ENCODE measurements at regions not wholly inside any gene's neighbourhood (a gene's known extent, or its start where the extent isn't known, plus 50 kb on each side); places are given as distances from the start of the nearest gene placed in this dataset.

DNA sequence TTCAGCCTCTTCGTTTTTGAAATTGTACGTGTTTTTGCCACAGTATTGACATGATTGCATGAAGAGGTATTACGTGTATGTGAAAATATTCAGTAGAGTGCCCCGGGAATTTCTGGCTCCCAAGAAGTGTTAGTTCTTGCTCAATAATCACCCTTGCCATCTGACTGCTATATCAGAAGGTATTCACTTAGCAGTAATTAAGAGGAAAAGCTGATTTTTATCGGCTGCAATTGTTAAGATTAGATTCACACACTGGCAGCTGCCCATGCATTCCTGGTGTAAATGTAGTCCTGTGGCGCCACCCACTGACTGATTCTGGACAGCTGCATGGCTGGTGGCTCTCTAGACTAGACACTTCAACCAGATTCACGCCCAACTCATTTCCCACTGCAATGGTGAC lies 440.1 kb upstream of the ADAMTS16 start:
- no peak for ATAC-seq (ENCODE audit: insufficient number of reproducible peaks, low FRiP score, low read depth)
- no peaks in the 10 kb centered on the region for H3K27me3 ChIP-seq (replicated peaks; ENCODE audit: insufficient read depth)
- no peak overlapping the region for H3K4me3 ChIP-seq
- no peaks in the 10 kb centered on the region for H3K9me3 ChIP-seq
- no peak overlapping the region for H3K27ac ChIP-seq
- TF ChIP-seq, protein P1, sequence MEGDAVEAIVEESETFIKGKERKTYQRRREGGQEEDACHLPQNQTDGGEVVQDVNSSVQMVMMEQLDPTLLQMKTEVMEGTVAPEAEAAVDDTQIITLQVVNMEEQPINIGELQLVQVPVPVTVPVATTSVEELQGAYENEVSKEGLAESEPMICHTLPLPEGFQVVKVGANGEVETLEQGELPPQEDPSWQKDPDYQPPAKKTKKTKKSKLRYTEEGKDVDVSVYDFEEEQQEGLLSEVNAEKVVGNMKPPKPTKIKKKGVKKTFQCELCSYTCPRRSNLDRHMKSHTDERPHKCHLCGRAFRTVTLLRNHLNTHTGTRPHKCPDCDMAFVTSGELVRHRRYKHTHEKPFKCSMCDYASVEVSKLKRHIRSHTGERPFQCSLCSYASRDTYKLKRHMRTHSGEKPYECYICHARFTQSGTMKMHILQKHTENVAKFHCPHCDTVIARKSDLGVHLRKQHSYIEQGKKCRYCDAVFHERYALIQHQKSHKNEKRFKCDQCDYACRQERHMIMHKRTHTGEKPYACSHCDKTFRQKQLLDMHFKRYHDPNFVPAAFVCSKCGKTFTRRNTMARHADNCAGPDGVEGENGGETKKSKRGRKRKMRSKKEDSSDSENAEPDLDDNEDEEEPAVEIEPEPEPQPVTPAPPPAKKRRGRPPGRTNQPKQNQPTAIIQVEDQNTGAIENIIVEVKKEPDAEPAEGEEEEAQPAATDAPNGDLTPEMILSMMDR (IDR thresholded peaks at IDR 0.05) = no peak
- H3K4me1 ChIP-seq (ENCODE audit: control insufficient read depth in 1 of 2, low read depth in 2 of 2) = no peaks in the 10 kb centered on the region
- no peak for DNase-seq (ENCODE audit: low spot score)
- no peaks in the 10 kb centered on the region for H3K36me3 ChIP-seq

DNA sequence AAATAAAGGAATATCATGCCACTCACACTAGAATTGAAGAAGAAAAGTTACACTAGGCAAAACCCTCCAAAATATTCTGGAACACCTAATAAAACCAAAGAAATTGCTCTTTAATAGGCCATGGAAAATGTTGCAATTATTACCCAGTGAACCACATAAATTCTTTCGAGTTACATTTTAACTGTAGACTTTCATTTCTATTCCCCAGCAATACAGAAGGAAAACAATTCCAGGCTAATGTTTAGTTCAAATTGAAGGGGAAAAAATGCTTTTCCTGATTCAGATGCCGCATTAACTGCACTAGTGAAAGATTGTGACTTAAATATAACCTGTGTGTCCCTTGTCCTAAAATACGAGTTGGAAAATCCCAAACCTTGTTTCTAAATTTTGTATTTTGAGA lies 439.3 kb upstream of the ADAMTS16 start:
- H3K9me3 ChIP-seq = no peaks in the 10 kb centered on the region
- no peak overlapping the region for H3K4me3 ChIP-seq
- H3K27ac ChIP-seq = no peak overlapping the region
- no peak for DNase-seq (ENCODE audit: low spot score)
- H3K36me3 ChIP-seq = no peaks in the 10 kb centered on the region
- TF ChIP-seq, protein P1 (IDR thresholded peaks at IDR 0.05) = no peak
- ATAC-seq (ENCODE audit: insufficient number of reproducible peaks, low FRiP score, low read depth) = no peak
- no peaks in the 10 kb centered on the region for H3K4me1 ChIP-seq (ENCODE audit: control insufficient read depth in 1 of 2, low read depth in 2 of 2)
- H3K27me3 ChIP-seq (replicated peaks; ENCODE audit: insufficient read depth) = no peaks in the 10 kb centered on the region

DNA sequence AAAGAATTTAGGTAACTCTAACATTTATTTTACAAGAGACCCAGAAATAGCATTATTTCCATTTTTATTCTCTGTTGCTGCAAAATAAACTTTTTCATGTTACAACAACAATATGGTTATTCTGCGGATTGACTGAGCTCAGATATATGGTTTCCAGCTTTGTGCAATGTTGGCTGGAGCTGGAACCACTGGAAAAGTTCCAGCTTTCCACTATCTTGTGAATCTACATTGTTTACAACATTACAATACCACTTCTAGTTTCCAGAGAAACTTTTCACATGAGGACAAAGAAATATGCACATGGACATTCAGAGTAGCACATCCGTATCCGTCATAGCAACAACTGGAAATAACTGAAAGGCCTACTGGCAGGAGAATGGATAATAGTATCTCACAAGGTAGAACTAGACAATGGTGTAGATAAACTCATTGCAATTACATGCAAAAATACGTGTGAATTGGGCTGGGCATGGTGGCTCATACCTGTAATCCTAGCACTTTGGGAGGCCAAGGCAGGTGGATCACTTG lies 436.1 kb upstream of the ADAMTS16 start:
- no peaks in the 10 kb centered on the region for H3K9me3 ChIP-seq
- no peak for DNase-seq (ENCODE audit: low spot score)
- no peak overlapping the region for H3K4me3 ChIP-seq
- TF ChIP-seq, protein P1 (IDR thresholded peaks at IDR 0.05) = no peak
- H3K36me3 ChIP-seq = no peaks in the 10 kb centered on the region
- ATAC-seq (ENCODE audit: insufficient number of reproducible peaks, low FRiP score, low read depth) = no peak
- no peaks in the 10 kb centered on the region for H3K27me3 ChIP-seq (replicated peaks; ENCODE audit: insufficient read depth)
- H3K4me1 ChIP-seq (ENCODE audit: control insufficient read depth in 1 of 2, low read depth in 2 of 2) = no peaks in the 10 kb centered on the region
- H3K27ac ChIP-seq = no peak overlapping the region

DNA sequence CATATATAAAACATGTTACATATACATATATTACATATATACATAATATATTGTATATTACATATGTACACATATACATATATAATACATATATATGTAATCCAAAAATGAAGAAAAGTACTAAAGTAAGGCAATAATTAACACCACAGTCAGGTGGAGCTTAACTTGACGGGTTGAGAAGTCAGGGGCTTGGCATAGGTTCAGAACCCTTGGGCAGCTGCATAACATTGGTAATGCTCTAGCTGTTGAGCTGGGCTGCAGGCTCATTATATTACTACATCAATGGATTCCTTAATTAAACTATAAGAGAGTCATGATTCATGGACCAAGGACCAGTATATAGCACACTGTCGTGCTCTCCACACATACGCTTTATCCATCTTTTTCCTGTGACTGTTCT lies 435.2 kb upstream of the ADAMTS16 start:
- Histone ChIP-seq H3K36me3 (no peaks in the 10 kb centered on the region), H3K9me3 (no peaks in the 10 kb centered on the region), H3K27me3 (replicated peaks; ENCODE audit: insufficient read depth) (no peaks in the 10 kb centered on the region), H3K27ac (no peak overlapping the region), H3K4me1 (ENCODE audit: control insufficient read depth in 1 of 2, low read depth in 2 of 2) (no peaks in the 10 kb centered on the region), H3K4me3 (no peak overlapping the region)
- TF ChIP-seq, protein P1 (IDR thresholded peaks at IDR 0.05) = no peak
- ATAC-seq (ENCODE audit: insufficient number of reproducible peaks, low FRiP score, low read depth) (no peak), DNase-seq (ENCODE audit: low spot score) (no peak)

DNA sequence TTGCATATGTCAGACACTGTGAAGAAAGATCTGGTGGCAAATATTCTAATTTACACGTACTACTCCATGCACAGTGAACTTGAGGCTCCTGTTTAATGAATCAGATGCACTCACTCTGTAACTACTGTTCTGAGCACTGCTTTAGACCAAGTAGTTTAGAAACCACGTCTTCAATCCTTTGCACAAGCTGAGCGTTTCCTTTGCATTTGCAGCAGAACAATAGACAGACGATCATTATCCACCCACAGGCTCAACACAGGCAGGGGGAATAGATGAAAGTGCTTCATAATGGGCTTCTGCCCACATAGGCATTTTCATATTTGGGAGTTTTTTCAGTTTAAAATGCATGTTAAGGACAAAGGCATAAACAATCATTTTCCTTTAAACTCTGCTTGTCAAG lies 423.3 kb upstream of the ADAMTS16 start:
- Histone ChIP-seq H3K4me3 (no peak overlapping the region), H3K27ac (no peak overlapping the region), H3K9me3 (no peaks in the 10 kb centered on the region), H3K4me1 (ENCODE audit: control insufficient read depth in 1 of 2, low read depth in 2 of 2) (no peaks in the 10 kb centered on the region), H3K27me3 (replicated peaks; ENCODE audit: insufficient read depth) (no peaks in the 10 kb centered on the region), H3K36me3 (no peaks in the 10 kb centered on the region)
- no peak for ATAC-seq (ENCODE audit: insufficient number of reproducible peaks, low FRiP score, low read depth)
- TF ChIP-seq, protein P1 (IDR thresholded peaks at IDR 0.05) = no peak
- no peak for DNase-seq (ENCODE audit: low spot score)

Measured in thoracic aorta (tissue), 2 donors.